Karpas-422 (cell line): ENCODE measurements at regions not wholly inside any gene's neighbourhood (a gene's known extent, or its start where the extent isn't known, plus 50 kb on each side); places are given as distances from the start of the nearest gene placed in this dataset.

Experiments used
- DNase-seq: peaks from one replicate; pipeline ENCODE4 v3.0.0-alpha.2; 2015
- H2AFZ ChIP-seq: fragments of 200-600 bp; sonication (generic); 2 replicates; pipeline ENCODE4 v1.6.1; 2014; ENCODE audit warnings: antibody characterized with exemption, low read length, mixed read lengths
- H3K27ac ChIP-seq: fragments of 200-600 bp; sonication (generic); 2 replicates; pipeline ENCODE4 v1.5.1; 2014; ENCODE audit warnings: mild to moderate bottlenecking, low read length, moderate library complexity
- H3K27me3 ChIP-seq: fragments of 200-600 bp; sonication (generic); 2 replicates; pipeline ENCODE4 v1.6.1; 2014; ENCODE audit warnings: low read length, mixed read lengths
- H3K36me3 ChIP-seq: fragments of 200-600 bp; sonication (generic); 2 replicates; pipeline ENCODE4 v1.6.1; 2014; ENCODE audit warnings: low read length, mixed read lengths; ENCODE audit not compliant: insufficient read depth
- H3K4me1 ChIP-seq: fragments of 200-600 bp; sonication (generic); 2 replicates; pipeline ENCODE4 v1.6.1; 2014; ENCODE audit warnings: mild to moderate bottlenecking, low read length, mixed read lengths
- H3K4me2 ChIP-seq: fragments of 200-600 bp; sonication (generic); 2 replicates; pipeline ENCODE4 v1.6.1; 2014; ENCODE audit warnings: low read length, low read depth, mild to moderate bottlenecking; ENCODE audit not compliant: poor library complexity, severe bottlenecking
- H3K4me3 ChIP-seq: fragments of 200-600 bp; sonication (generic); 2 replicates; pipeline ENCODE4 v1.5.1; 2014; ENCODE audit warnings: mild to moderate bottlenecking, antibody characterized with exemption, low read length, mixed read lengths
- H3K79me2 ChIP-seq: fragments of 200-600 bp; sonication (generic); 2 replicates; pipeline ENCODE4 v1.6.1; 2014; ENCODE audit warnings: mild to moderate bottlenecking, low read length, mixed read lengths
- H3K9ac ChIP-seq: fragments of 200-600 bp; sonication (generic); 2 replicates; pipeline ENCODE4 v1.6.0; 2014; ENCODE audit warnings: low read length
- H3K9me2 ChIP-seq: fragments of 200-600 bp; sonication (generic), shearing (Covaris generic); replicated peaks from 2 replicates; pipeline ENCODE4 v1.6.0; 2014; ENCODE audit warnings: mild to moderate bottlenecking, low read length, moderate library complexity; ENCODE audit not compliant: insufficient read depth
- H3K9me3 ChIP-seq: fragments of 300-700, 200-600 bp; sonication (generic); 2 replicates; pipeline ENCODE4 v1.6.1; 2014; ENCODE audit warnings: low read length, mixed read lengths
- H4K20me1 ChIP-seq: fragments of 200-600 bp; sonication (generic); 2 replicates; pipeline ENCODE4 v1.6.1; 2014; ENCODE audit warnings: mild to moderate bottlenecking, antibody characterized with exemption, low read length, low read depth; ENCODE audit not compliant: insufficient read depth

DNA sequence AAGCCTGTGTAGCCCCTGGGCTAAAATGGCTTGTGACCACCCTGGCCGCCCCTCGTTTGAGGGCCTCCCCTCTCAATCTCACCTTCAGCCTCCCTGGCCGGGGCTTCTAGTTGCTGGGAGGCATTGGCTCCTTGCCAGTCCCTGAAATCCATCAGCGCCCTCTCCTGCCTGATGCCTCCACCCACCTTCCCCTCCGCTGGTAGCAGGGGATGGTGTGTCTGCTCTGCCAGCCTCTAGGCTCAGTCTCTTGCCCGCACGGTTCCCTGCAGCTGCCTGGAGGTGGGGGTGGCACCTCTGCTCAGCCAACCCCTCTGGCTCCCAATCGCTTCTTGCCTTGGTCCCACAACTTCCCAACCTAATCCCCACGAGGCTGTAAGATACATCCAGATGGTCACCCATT, 167.9 kb downstream of the PHETA1 start:
- H3K9me3 ChIP-seq, result no peaks in the 10 kb centered on the region
- H2AFZ ChIP-seq, result no peak overlapping the region
- H3K9ac ChIP-seq, result no peak overlapping the region
- no peaks in the 10 kb centered on the region for H3K9me2 ChIP-seq
- no peak for DNase-seq
- no peaks in the 10 kb centered on the region for H3K4me1 ChIP-seq
- H3K4me2 ChIP-seq, result no peak overlapping the region
- no peaks in the 10 kb centered on the region for H3K79me2 ChIP-seq
- no peaks in the 10 kb centered on the region for H3K36me3 ChIP-seq
- no peak overlapping the region for H3K27ac ChIP-seq
- H3K27me3 ChIP-seq, result no peaks in the 10 kb centered on the region
- no peaks in the 10 kb centered on the region for H4K20me1 ChIP-seq
- no peak overlapping the region for H3K4me3 ChIP-seq

DNA sequence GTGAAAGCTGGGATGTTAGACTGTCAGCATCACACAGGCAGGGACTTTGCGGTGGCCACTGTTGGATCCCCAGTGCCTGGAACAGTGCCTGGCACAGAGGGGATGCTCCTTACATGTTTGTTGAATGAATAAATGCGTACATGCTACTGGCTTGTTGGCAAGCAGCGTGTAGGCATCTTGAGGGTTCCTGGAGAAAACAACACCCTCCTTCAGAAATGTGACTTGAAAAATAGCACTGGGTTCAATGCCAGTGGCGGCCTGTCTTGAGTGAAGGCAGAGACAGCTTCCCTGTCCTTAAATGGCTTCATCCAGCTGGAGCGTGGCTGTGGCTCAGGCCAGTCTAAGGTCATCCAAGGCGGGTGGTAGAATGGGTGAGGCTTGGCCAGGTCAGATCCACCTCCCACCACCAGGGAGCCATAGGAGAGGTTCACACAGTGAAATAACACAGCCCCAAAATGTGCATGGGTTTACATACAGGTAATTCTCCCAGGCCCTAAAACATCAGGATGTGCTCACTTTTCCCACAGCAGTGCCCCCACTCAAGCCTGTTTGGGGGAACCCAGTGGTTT, 171.4 kb downstream of the PHETA1 start:
- Histone ChIP-seq H3K36me3 (no peaks in the 10 kb centered on the region), H3K4me2 (no peak overlapping the region), H3K9ac (no peak overlapping the region), H3K4me1 (no peaks in the 10 kb centered on the region), H4K20me1 (no peaks in the 10 kb centered on the region), H3K79me2 (no peaks in the 10 kb centered on the region), H3K27ac (no peak overlapping the region), H3K4me3 (no peak overlapping the region), H3K9me2 (no peaks in the 10 kb centered on the region), H3K9me3 (no peaks in the 10 kb centered on the region), H2AFZ (no peak overlapping the region), H3K27me3 (no peaks in the 10 kb centered on the region)
- DNase-seq, result no peak

DNA sequence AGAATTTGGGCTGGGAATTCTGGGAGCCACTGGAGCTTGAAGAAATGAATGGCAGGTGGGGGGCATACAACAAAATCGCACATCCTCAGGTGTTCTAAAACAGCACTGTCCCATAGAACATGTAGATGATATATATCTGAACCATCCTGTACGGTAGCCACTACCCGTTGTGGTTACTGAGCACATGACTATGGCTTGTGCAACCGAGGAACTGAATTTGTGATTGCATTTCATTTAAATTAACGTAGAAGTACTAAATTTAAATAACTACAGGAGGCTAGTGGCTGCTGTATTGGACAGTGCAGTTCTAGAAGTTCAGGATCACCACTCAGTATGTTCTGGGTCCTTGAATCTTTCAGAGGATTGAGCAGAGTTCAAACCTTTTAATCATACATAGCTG, 172.4 kb downstream of the PHETA1 start:
- H3K79me2 ChIP-seq, result no peaks in the 10 kb centered on the region
- H3K9ac ChIP-seq, result no peak overlapping the region
- no peak overlapping the region for H3K4me3 ChIP-seq
- no peak overlapping the region for H3K27ac ChIP-seq
- no peaks in the 10 kb centered on the region for H3K9me2 ChIP-seq
- H3K4me2 ChIP-seq, result no peak overlapping the region
- no peaks in the 10 kb centered on the region for H3K4me1 ChIP-seq
- H4K20me1 ChIP-seq, result no peaks in the 10 kb centered on the region
- H3K27me3 ChIP-seq, result no peaks in the 10 kb centered on the region
- no peaks in the 10 kb centered on the region for H3K9me3 ChIP-seq
- no peak for DNase-seq
- no peaks in the 10 kb centered on the region for H3K36me3 ChIP-seq
- no peak overlapping the region for H2AFZ ChIP-seq

DNA sequence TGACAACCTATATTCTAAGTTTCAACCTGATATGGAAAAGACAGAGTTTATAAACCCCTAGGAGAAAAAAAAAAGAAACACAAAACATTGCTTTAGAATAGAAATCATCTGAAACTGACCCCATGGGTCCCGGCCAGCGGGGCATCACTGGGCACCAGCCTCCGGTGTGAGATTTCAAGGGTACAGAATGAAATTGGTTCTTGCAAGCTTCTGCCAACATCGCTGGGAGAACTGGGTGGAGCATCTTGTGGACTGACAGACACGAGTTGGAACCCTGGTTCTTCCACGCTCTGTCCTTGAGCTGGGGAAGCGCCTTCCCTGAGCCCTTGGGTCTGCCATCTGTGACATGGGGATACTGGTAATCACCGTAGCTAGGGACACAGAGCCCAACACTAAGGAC, 173.6 kb downstream of the PHETA1 start:
- Histone ChIP-seq H4K20me1 (no peaks in the 10 kb centered on the region), H3K79me2 (no peaks in the 10 kb centered on the region), H3K36me3 (no peaks in the 10 kb centered on the region), H3K27ac (no peak overlapping the region), H3K9ac (no peak overlapping the region), H3K9me2 (no peaks in the 10 kb centered on the region), H3K4me1 (no peaks in the 10 kb centered on the region), H3K9me3 (no peaks in the 10 kb centered on the region), H2AFZ (no peak overlapping the region), H3K4me3 (no peak overlapping the region), H3K4me2 (no peak overlapping the region), H3K27me3 (no peaks in the 10 kb centered on the region)
- no peak for DNase-seq

DNA sequence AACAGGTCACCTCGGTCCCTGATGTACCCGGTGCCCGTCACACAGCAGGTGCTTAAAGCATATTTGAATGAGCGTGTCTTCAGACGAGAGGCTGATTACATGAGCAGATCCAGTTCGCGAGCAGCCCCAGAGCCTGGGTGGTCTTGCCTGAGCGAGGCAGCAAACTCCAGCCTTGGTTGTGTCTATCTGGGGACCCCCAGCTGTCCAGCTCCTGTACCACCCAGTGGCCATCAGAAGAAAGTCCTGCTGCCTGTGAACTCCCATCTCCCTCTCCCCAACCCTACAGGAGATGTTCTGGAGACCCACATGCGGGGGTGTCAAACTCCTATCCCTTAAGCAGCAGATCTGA, 174.2 kb downstream of the PHETA1 start:
- H3K27ac ChIP-seq, result no peak overlapping the region
- no peak overlapping the region for H3K9ac ChIP-seq
- no peaks in the 10 kb centered on the region for H3K36me3 ChIP-seq
- H3K9me2 ChIP-seq, result no peaks in the 10 kb centered on the region
- no peak overlapping the region for H3K4me3 ChIP-seq
- no peaks in the 10 kb centered on the region for H4K20me1 ChIP-seq
- no peak overlapping the region for H2AFZ ChIP-seq
- no peaks in the 10 kb centered on the region for H3K79me2 ChIP-seq
- no peak overlapping the region for H3K4me2 ChIP-seq
- H3K27me3 ChIP-seq, result no peaks in the 10 kb centered on the region
- no peaks in the 10 kb centered on the region for H3K9me3 ChIP-seq
- H3K4me1 ChIP-seq, result no peaks in the 10 kb centered on the region
- DNase-seq, result no peak

DNA sequence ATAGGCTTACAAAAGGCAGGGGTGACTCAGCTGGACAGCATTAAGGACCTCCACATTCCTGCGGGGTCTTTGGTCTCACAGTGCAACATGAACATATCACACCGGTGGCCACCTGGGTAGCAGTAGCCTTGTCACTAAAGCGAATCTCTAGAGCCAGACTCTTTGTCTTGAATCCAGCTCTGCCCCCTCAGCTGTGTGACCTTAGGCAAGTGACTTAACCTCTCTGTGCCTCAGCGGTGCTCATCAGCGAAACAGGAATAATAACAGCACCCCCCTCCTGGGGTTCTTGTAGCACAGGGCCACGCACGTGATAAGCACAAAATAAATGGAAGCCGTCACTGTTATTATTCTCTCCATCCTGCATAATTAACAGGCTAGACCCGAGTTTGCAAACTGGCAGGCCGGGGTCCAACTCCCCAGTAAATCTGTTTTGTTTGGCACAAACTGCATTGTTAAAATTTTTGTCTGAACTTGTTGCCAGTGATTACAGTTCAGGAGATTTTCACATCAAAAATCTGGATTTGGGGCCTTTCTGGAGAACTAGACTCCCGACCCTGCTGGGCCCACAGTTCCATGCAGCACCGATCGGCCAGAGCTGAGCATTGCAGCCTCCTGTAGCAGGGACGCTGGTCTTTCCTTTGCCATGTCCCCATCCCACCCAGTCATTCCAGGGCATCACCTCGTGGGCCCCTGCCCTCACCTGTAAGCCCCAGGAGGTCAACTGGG, 174.8 kb downstream of the PHETA1 start:
- DNase-seq, result no peak
- Histone ChIP-seq H3K9ac (no peak overlapping the region), H3K79me2 (no peaks in the 10 kb centered on the region), H3K27me3 (no peaks in the 10 kb centered on the region), H3K9me2 (no peaks in the 10 kb centered on the region), H3K4me2 (no peak overlapping the region), H4K20me1 (no peaks in the 10 kb centered on the region), H3K36me3 (no peaks in the 10 kb centered on the region), H2AFZ (no peak overlapping the region), H3K4me1 (no peaks in the 10 kb centered on the region), H3K9me3 (no peaks in the 10 kb centered on the region), H3K4me3 (no peak overlapping the region), H3K27ac (no peak overlapping the region)

DNA sequence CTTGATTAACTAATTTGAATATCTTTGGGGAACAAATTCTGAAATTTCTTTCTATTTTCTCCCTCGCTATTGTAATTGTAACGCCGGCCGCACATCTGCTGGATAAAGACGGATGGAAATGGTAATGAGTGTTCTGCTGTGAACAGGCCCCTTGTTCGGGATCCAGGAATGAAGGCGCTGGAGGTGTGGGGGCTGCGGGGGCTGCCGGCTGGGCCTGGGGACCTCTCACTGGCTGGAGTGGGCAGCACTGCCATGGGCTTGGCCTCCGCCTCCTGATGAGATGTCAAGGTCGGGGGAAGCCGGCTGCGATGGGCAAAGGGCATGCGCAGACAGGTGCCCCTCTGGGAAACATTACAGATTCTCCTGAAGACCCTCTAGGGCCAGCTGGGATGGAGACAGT, 175.4 kb downstream of the PHETA1 start:
- Histone ChIP-seq H3K36me3 (no peaks in the 10 kb centered on the region), H4K20me1 (no peaks in the 10 kb centered on the region), H2AFZ (no peak overlapping the region), H3K9ac (no peak overlapping the region), H3K9me2 (no peaks in the 10 kb centered on the region), H3K79me2 (no peaks in the 10 kb centered on the region), H3K27me3 (no peaks in the 10 kb centered on the region), H3K4me2 (no peak overlapping the region), H3K4me1 (no peaks in the 10 kb centered on the region), H3K27ac (no peak overlapping the region), H3K4me3 (no peak overlapping the region), H3K9me3 (no peaks in the 10 kb centered on the region)
- DNase-seq, result no peak

DNA sequence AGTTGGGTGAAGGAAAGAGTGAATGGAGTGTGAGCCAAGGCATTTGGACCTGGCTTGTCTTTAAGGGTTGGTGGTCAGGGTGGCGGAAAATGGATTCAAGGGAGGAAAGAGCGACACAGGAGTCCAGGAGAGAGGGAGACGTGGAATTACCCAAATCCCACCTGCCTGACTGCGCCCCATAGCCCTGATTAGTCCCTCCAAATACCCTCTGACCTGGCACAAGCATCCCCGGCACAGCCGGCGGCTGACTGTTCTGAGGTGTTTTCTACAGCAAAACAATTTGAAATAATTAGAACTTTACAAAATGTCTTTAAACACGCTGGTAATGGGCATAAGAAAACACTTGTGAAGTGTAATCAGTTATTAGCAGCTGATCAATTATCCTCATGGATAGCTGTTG, 175.8 kb downstream of the PHETA1 start:
- Histone ChIP-seq H3K27me3 (no peaks in the 10 kb centered on the region), H4K20me1 (no peaks in the 10 kb centered on the region), H3K4me2 (no peak overlapping the region), H3K36me3 (no peaks in the 10 kb centered on the region), H3K9me3 (no peaks in the 10 kb centered on the region), H3K9me2 (no peaks in the 10 kb centered on the region), H3K27ac (no peak overlapping the region), H3K4me3 (no peak overlapping the region), H2AFZ (no peak overlapping the region), H3K4me1 (no peaks in the 10 kb centered on the region), H3K79me2 (no peaks in the 10 kb centered on the region), H3K9ac (no peak overlapping the region)
- no peak for DNase-seq
